ENCODE measurements at regions not wholly inside any gene's neighbourhood (a gene's known extent, or its start where the extent isn't known, plus 50 kb on each side); places are given as distances from the start of the nearest gene placed in this dataset.

GRCh38 chr11:128180441-128181087 lies 406.8 kb downstream of the ETS1 start:
- TF ChIP-seq CTCF (IDR thresholded peaks at IDR 0.05) (no peak), POLR2A (IDR thresholded peaks at IDR 0.05) (no peak)
